Erythroblast (primary cell): ENCODE measurements at regions not wholly inside any gene's neighbourhood (a gene's known extent, or its start where the extent isn't known, plus 50 kb on each side); places are given as distances from the start of the nearest gene placed in this dataset.

Source experiments
- DNase-seq, 2 experiments: peaks; one replicate each; lab custom pipeline; 2025; lab: John Stamatoyannopoulos, UW
- GATA1 ChIP-seq: IDR thresholded peaks from 2 replicates; pipeline ENCODE4 v1.6.1; 2011; ENCODE audit warnings: low read depth, mild to moderate bottlenecking, control low read depth, low read length, moderate library complexity
- POLR2A ChIP-seq: IDR thresholded peaks from 2 replicates; pipeline ENCODE4 v1.6.1; 2011; ENCODE audit warnings: mild to moderate bottlenecking, low read length

GRCh38 chr4:43276321-43276720 is 383.8 kb downstream of the GRXCR1 start:
- TF ChIP-seq POLR2A (no peak), GATA1 (no peak)
- no peak for DNase-seq

- DNase-seq, result no peak
- TF ChIP-seq POLR2A (no peak), GATA1 (no peak)
Measured at GRCh38 chr4:43277003-43277402, 384.5 kb downstream of the GRXCR1 start.

- no peak for DNase-seq
- TF ChIP-seq POLR2A, result no peak
- TF ChIP-seq GATA1, result no peak
Measured at GRCh38 chr4:43282534-43282933, 390.0 kb downstream of the GRXCR1 start.

GRCh38 chr4:43286137-43286536 is 393.6 kb downstream of the GRXCR1 start:
- DNase-seq, result no peak
- TF ChIP-seq POLR2A (no peak), GATA1 (no peak)

- no peak for TF ChIP-seq POLR2A
- TF ChIP-seq GATA1, result no peak
- no peak for DNase-seq
Measured at GRCh38 chr4:43296946-43297528, 404.5 kb downstream of the GRXCR1 start.

GRCh38 chr4:43316813-43317212 is 424.3 kb downstream of the GRXCR1 start:
- TF ChIP-seq GATA1 (no peak), POLR2A (no peak)
- no peak for DNase-seq

GRCh38 chr4:43325220-43325967 is 432.9 kb downstream of the GRXCR1 start:
- TF ChIP-seq GATA1 (no peak), POLR2A (no peak)
- no peak for DNase-seq

GRCh38 chr4:43330288-43330687 is 437.8 kb downstream of the GRXCR1 start:
- no peak for TF ChIP-seq GATA1
- TF ChIP-seq POLR2A, result no peak
- DNase-seq, result no peak

- DNase-seq, result no peak
- TF ChIP-seq GATA1, result no peak
- no peak for TF ChIP-seq POLR2A
Measured at GRCh38 chr4:43331226-43332051, 438.9 kb downstream of the GRXCR1 start.

- DNase-seq, result no peak
- TF ChIP-seq GATA1 (no peak), POLR2A (no peak)
Measured at GRCh38 chr4:43332052-43332425, 439.5 kb downstream of the GRXCR1 start.

- TF ChIP-seq POLR2A, result no peak
- TF ChIP-seq GATA1, result no peak
- DNase-seq, result no peak
Measured at GRCh38 chr4:43337707-43338106, 445.2 kb downstream of the GRXCR1 start.

- no peak for TF ChIP-seq POLR2A
- no peak for TF ChIP-seq GATA1
- no peak for DNase-seq
Measured at GRCh38 chr4:43339435-43339834, 446.9 kb downstream of the GRXCR1 start.

GRCh38 chr4:43341741-43342140 is 449.2 kb downstream of the GRXCR1 start:
- no peak for DNase-seq
- no peak for TF ChIP-seq GATA1
- no peak for TF ChIP-seq POLR2A

GRCh38 chr4:43343298-43343697 is 450.8 kb downstream of the GRXCR1 start:
- TF ChIP-seq GATA1 (no peak), POLR2A (no peak)
- no peak for DNase-seq
